GM18909 (cell line): ENCODE measurements at regions not wholly inside any gene's neighbourhood (a gene's known extent, or its start where the extent isn't known, plus 50 kb on each side); places are given as distances from the start of the nearest gene placed in this dataset.

Experiments
- ATAC-seq: cut with Tn5 transposase; IDR thresholded peaks from one replicate; pipeline ENCODE4 v1.9.1; 2021; ENCODE audit warnings: mild to moderate bottlenecking; ENCODE audit not compliant: unreplicated experiment, poor library complexity

DNA sequence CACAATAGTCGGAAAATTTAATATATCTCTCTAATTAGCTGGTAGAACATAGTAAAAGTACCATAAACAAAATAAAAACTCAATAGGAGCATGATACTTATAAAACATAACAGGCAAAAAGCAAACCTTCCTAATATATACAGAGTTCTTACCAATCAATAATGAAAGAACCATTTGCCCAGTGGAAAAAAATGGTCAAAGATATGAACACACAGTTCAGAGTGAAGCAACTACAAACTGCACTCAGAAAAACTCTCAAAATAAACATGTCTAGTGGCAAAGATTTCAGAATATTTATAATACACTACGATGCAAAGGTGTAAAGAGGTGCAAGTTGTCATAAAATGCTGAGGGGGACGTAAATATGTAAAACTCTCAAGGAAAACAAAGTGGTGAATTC lies 576.2 kb upstream of the CTNND2 start:
- ATAC-seq: no peak

DNA sequence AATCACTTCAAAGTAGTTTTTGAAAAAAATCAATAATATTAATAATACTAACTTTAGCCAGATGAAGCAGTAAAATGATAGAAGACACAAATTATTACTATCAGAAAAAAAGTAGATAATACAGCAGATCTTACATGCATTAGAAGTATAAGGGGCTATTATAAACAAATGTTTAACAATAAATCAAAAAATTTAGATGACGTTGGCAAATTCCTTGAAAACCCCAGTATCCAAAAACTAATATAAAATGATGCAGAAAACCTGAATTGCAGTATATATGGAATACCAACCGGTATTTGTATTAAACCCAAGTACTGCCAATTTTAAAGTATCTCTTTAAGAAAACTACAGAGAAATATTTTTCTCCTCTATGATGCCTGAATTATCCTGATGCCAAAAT lies 573.3 kb upstream of the CTNND2 start:
- no peak for ATAC-seq

DNA sequence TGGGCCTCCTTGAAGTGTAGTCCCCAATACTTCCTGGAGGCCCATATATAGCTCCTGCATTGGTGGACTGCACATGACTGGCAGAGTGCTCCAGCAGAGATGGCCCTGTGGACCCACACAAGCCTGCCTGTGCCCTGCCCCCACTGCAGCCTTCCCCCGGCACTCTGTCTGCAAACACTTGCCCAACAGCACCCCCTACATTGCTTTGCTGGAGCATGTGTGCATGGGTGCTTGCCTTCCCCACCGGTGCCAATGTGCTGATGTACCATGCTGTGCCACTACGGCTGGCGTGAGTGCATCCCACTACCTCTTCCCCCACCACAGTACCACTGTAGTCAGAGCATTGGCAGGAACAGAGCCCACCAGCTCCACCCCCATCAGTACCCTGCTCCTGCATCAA lies 563.6 kb upstream of the CTNND2 start:
- ATAC-seq: no peak

DNA sequence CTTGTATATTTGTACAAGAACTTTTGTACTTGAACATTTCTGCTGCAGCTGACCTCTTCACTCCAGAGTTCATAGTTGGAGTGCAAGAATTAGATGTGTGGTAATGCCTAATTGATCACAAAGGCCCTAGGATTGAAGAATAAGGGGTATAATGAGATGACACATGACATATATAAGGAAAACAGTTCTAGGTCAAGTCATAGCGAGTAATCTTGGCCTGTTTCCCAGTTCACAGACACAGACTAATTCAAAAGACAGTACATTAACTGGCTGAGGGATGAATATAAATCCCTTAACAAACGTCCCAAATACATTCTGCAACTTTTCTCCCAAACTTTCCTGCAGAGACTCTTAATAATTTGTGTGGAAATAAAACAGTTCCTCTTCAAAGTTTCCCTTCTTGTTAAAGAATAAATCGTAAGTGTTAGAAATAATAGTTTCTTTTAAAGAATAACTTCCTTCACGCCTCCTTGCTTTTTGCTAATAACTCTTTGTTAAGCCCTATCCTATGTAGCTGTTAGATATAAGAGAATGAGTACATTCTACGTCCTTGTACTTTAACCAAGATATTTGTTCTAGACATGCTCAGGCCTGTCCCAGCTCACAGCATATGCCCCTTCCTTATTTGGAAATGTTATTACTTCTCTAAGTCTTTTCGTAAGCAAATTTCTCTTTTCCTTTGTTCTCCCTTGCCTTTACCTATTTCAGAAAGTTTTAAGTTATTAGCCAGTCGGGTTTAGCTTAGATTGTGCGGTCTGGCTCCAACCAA lies 556.4 kb upstream of the CTNND2 start:
- no peak for ATAC-seq

DNA sequence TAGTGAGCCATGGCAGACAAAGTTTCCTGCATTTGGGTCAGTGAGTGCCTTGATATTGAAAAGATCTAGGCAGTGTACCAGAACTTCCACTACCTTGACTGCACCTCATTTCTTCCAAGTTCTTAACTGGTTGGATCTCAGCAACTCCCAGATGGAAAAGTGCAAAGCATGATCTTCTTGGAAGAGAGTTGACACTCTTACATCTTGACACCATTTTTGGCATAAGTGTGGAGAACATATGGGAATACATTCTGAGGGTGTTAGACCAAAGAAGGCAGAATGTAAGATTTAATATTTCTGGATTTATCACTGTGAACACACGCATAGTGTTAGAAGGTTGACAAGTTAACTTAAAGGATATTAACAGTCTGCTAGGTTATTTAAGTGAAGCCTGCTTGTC lies 555.1 kb upstream of the CTNND2 start:
- ATAC-seq: no peak

DNA sequence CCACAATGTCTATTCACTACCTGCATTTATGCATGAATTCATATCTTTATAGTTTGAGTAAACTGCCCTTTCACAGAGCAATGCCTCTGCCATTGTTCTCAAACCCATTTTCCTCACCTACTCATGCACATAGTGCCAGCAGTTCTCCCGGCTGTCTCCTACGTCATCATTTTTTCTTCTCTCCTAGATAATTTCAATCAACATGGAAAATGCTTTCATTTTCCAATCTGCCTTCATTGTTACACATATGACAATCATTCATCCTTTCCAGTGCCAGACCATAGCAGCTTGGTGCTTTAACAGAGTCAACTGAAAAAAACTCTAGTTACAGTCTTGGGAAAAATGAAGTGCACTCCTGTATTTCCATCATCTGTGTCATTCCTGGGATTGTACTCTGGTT lies 514.8 kb upstream of the CTNND2 start:
- ATAC-seq: no peak

DNA sequence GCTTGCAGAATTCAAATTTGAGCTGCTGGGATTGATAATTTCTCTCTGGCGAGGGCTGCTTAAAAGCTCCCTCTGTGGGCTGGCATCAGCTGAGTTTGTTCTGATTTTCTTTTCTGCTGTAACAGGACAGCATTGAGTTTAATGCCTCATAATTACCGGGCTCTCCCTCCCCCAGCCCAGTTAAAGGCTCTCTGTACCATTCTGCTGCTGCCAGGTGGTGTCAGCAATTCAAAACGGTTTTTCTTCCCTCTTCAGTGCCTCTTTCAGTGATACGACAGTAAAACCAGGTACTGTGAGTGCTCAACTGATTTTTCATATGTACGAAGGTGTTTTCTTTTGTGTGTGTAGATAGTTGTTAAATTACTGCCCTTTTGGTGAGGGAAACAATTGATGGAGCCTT lies 509.3 kb upstream of the CTNND2 start:
- no peak for ATAC-seq

DNA sequence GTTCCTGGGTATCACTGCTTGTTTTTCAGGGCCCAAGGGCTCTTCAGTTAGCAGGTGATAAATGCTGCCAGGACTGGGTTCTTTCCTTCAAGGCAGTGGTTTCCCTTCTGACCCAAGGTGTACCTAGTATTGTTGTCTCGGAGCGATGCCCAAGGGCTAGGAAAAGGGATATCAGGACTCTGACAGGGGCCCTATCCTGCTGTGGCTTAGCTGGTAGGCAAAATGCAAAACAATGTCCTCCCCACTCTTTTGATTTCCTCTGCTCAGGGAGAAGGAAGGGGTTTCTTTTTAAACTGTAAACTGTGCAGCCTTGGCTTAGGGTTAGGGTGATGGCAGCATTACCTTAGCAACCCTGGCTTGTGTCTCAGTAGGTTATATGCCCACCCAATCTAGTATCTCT lies 508.8 kb upstream of the CTNND2 start:
- ATAC-seq: no peak

DNA sequence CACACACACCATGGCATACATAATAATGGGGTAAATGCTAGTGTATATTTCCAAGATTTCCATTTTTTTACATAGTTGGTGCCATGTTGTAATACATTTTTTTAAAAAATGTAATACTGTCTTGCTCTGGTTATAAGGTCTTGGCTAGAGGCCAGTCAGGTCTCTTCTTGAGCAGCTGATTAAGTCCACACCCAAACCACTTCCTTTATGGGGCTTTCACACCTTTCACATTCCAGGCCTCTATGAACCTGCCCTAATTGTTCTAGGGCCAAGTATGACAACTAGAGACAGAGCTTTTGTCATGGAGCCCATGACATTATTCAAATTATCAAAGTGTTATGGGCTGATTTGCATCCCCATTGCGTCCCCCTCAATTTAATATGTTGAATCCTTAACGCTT lies 495.6 kb upstream of the CTNND2 start:
- ATAC-seq: no peak

DNA sequence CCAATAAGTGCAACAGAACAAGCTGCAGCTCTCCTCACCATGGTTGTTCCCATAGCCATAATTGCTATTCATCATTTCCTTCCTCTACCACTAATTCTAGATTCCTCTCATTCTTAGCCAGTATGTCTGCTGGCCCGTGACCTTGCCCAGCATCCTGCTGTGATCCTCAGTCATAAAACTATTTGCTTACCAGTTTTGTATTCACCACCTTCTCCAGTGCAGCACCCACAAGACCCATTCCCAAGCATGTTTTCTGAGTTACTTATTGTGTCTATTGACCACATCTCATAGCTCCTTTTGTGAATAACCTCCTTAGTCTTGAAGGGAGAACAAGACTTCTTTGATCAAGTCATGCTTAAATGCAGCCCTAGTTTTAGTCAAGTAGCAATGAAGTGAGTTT lies 488.0 kb upstream of the CTNND2 start:
- ATAC-seq: no peak

DNA sequence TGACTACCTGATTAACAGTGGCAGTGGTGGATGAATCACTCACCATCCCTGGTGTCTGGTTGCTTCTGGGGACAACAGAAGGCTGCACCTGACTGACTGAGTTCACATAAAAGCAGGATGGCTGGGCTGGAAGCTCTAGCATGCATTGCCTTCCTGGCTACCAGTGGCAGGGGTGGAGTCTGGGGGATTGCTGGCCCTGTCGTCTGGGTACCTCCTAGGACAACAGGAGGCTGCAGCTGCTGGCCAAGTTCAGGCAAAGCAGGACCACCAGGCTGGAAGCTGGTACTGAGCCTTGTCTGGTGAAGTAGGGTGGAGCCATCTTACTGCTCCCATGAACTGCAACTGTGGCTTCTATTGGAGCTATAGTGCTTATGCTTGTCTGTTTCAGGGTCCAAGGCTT lies 480.8 kb upstream of the CTNND2 start:
- ATAC-seq: no peak

DNA sequence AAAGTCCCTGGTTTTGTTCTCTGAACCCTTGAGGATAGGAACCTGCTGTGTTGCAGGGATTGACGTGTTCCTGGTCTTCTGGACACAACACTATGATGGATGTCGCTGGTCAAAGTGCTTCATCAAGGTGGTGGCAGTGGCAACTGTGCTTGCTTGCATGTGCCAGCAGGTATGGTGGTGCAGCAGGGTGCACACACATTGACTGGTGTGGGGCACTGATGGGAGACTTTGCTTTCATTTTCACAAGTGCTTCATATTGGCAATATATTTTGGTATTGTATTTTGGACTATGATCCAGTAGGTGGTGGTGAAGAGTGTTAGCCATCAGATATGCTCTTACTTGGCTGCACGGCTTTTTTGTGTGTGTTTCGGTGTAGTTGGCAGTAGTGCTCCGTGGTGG lies 479.8 kb upstream of the CTNND2 start:
- no peak for ATAC-seq

DNA sequence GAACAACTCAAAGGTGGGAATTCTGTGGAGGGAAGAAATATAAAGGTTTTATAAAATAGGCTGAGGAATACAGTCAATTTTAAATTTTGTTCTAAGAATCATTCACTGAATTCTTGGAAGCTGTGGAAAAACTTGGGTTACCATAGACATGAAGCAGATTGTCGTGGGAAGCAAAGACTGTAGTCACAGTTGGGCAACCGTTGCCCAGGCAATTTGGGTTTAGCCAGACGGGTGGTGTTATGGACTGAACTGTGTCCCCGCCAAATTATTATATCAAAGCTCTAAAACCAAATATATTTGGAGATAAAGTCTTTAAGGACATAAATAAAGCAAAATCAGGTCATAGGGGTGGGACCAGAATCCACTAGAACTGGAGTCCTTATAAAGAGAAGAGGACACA lies 463.7 kb upstream of the CTNND2 start:
- ATAC-seq: no peak

DNA sequence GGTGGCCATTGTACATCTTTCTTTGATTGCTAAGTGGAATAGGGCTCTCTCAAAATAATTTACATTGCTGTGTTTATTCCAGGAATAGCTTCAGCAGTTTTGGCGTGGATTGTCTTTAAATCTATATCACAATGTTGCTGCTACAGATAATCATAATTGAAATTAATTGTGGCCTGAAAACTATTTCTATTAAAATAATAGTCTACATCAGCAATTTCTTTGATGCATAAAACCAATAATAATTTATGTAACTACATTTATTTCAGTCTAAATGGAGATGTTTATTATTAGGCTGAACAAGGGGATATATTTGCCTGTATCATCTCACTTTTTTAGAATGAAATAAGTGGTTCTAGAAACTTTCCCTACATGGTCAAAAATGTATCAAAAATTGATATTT lies 456.0 kb upstream of the CTNND2 start:
- ATAC-seq: no peak

DNA sequence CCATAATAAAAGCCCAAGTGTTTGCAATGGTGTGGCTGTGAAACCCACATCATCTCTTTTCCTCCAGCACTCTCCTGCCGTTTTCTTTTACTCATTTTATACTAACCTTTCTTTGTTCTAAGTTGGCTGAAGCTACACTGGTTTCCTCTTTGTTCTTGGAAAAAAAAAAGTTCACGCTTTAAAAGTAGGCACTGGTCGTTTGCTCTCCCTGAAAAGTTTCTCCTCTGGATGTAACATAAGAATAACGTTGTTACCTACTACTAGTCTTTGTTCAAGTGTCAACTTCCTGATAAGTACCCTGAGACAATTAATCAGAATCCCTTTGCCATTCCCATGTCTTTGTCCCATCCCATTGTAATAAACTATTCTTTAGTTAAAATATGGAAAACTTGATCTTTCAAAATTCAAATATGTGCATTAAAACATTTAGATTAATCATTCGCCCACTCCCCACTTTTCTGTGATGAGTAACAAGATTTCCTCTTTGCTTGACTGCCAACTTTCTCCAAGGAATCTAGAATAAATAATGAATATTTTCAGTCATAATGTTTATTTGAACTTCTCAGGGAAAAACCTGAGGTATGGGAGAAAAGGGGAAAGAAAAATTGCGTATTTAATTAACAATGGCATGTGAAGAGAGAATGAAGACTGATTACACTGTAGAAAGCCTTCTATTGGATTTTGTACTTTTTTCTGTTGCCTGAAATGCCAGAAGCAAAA lies 454.3 kb upstream of the CTNND2 start:
- ATAC-seq: no peak

DNA sequence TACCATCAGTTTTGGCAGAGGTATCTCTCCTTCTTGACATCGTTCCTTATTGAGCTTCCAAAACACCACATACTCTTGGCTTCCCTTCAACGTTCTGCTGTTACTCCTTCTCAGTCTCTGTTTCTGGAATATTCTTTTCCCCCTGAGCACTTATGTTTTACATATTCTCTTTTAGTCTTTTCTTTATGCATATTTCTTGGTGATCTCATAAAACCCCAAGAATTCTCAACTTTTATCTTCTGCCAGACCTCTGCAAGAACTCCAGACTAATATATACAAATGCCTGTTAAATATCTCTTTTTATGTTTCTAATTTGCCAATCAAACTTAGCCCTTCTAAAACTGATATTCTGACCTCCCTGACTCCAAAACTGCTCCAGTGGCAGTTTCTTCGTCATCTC lies 453.4 kb upstream of the CTNND2 start:
- ATAC-seq: no peak

DNA sequence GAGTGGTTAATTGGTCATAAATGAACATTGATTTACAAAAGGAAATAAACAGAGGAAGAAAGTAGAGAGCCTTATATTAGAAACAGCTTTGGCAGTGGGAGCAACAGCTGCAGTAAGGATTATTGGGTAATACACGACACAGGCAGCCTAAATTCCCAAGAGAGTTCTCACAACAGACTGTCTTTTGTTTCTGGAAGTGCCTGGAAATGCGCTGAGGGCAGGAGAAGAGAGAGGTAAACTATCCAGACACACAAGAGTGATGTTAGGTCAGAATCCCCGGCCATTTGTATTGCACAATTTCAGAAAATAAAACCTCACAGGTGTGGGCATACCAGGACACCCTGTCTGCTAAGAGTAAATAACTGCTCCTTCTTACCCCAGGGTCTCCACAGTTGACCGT lies 450.4 kb upstream of the CTNND2 start:
- no peak for ATAC-seq

DNA sequence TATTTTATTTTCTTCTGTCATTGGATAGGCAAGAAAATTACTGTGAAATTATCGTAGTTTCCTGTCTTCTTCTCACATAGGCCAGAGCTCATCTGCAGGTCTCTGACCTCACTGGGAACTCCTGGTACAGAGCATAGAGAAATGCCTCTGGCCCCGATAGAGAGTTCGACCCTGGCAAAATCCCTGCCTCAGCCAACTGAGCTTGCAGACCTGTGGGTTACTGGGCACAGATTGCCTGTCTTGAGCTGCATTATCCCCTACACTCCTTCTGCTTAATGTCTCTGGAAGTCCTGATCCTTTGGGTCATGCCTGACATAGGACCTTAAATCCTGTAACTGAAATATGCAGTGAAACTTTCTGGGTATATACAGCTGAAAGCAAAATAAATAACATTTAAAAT lies 439.3 kb upstream of the CTNND2 start:
- ATAC-seq: no peak

DNA sequence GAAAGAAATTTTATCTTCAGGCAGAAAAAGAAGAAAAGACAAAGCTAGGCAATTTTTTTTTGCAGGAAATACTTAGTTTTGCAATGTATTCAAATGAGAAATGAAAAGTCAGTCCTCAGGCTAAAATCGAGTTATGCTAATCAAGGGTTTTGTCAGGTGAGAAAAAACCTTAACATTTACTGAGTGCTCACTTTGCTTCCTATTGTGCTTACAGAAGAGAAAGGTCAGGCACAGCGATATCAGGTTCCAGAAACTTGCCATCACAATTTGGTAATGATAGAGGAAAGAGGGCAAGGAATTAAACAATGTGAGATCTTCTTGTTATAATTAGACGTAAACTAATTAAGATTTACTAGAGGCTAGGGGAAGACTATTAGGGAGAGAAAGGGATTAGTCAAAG lies 431.7 kb upstream of the CTNND2 start:
- no peak for ATAC-seq

DNA sequence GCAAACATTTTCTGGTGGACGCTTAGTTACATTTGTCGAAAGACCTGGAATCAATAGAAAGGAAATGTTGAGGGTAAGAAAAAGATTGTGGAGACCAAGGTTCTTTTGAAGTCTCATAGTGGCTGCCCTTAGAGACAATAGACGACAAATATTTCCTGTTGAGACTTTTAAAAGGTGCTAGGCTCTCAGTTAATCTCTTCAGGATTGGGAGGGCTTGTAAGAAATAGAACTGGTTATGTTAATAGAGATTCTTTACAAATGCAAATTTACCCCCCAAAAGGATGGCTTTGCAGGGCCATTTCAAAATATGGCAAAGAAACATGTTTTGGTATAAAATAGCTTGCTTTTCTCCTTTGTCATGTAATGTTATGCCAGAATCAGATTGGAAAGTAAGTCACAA lies 428.2 kb upstream of the CTNND2 start:
- no peak for ATAC-seq

DNA sequence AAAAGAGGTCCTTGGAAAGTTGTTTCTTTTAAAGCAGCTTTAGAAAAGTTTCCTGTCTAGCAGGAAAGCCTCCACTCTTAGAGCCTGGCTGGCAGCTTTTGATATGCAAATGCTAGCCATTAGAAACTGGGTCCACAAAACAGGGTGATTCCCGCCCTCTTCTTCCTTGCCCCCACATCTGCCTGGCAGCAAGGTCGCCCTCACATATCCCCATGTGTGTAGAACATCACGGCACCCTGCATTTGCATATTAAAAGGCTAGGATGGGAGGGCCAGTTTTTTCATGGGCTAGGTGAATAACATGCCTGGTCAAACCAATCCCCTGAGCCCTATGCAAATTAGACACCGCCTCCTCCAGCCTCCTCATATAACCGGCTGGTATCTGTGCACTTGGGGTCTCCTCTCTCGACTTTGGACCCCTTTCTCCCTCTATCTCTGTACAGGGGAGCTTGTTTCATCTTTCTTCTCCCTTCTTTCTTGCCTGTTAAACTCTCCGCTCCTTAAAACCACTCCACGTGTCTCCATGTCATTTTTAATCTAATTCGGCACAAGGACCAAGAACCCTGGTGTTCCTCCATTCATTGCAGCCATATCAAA lies 426.8 kb upstream of the CTNND2 start:
- no peak for ATAC-seq

DNA sequence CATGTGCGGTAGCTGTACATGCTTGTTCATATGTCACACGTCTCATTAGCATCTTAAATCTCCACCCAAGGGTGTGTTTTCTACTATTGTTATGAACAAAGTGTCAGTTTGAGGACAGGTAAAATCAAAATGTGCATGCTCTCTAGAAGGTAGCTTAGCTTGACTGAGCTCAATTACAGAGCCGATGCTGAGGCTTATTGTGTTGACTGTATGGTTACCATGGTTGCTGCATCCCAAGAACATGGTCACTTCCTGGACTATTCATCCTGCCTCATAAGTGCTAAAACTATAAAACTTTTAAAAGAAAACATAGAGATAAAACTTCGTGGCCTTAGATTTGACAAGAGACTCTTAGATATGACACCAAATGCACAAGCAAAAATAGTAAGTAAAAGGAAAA lies 426.1 kb upstream of the CTNND2 start:
- ATAC-seq: no peak
